ENCODE measurements at regions not wholly inside any gene's neighbourhood (a gene's known extent, or its start where the extent isn't known, plus 50 kb on each side); places are given as distances from the start of the nearest gene placed in this dataset.

- Histone ChIP-seq H3K27me3 (ENCODE audit: insufficient read depth) (no peaks in the 10 kb centered on the region), H3K36me3 (ENCODE audit: insufficient read depth) (no peaks in the 10 kb centered on the region), H3K4me2 (no peak overlapping the region), H3K9me2 (ENCODE audit: insufficient read depth) (no peaks in the 10 kb centered on the region), H3K79me2 (replicated peaks; ENCODE audit: insufficient read depth) (no peaks in the 10 kb centered on the region), H2AFZ (no peak overlapping the region), H4K20me1 (replicated peaks; ENCODE audit: insufficient read depth) (no peaks in the 10 kb centered on the region), H3K27ac (ENCODE audit: low read depth) (no peak overlapping the region), H3K4me3 (no peak overlapping the region), H3F3A (replicated peaks; ENCODE audit: low read depth) (no peaks in the 10 kb centered on the region), H3K4me1 (ENCODE audit: insufficient read depth) (no peaks in the 10 kb centered on the region)
- Mint-ChIP-seq H3K4me1 (peaks cover 12% of the 10 kb centered on the region), H3K27me3 (ENCODE audit: insufficient read depth, low read depth, poor library complexity) (peaks cover 3% of the 10 kb centered on the region), H3K36me3 (ENCODE audit: low read depth) (no peaks in the 10 kb centered on the region), H3K9me3 (peaks cover 2% of the 10 kb centered on the region; the same call in 1 of the 3 replicates), H3K4me3 (no peak overlapping the region), H3K27ac (no peak overlapping the region)
- TF ChIP-seq EZH2phosphoT487 (IDR thresholded peaks at IDR 0.05; ENCODE audit: unreplicated experiment) (no peak), POLR2AphosphoS5 (IDR thresholded peaks at IDR 0.05; ENCODE audit: low read depth) (no peak), STAT1 (IDR thresholded peaks at IDR 0.05; ENCODE audit: unreplicated experiment) (no peak), CTCF (conservative IDR thresholded peaks at IDR 0.05; ENCODE audit: low read depth in 2 of 2) (no peak), JUNB (IDR thresholded peaks at IDR 0.05; ENCODE audit: unreplicated experiment) (no peak), ZNF331 (CRISPR knock-in tag; IDR thresholded peaks at IDR 0.05; ENCODE audit: low read depth) (no peak), ZNF462 (CRISPR knock-in tag; IDR thresholded peaks at IDR 0.05) (no peak), NANOG (IDR thresholded peaks at IDR 0.05; ENCODE audit: borderline replicate concordance) (no peak), EZH2 (IDR thresholded peaks at IDR 0.05; ENCODE audit: low read depth, unreplicated experiment) (no peak), ZNF114 (CRISPR knock-in tag; IDR thresholded peaks at IDR 0.05) (no peak), REST (IDR thresholded peaks at IDR 0.05; ENCODE audit: unreplicated experiment) (no peak), ETS1 (IDR thresholded peaks at IDR 0.05) (no peak), CREB1 (CRISPR knock-in tag; IDR thresholded peaks at IDR 0.05; ENCODE audit: low read depth) (no peak)
- DNase-seq (ENCODE audit: low spot score) = no peak
- no peak for ATAC-seq
Observed at GRCh38 chr10:113495553-113495952, 57.3 kb upstream of the HABP2 start.
